Activated CD4-positive, alpha-beta T cell treated with anti-CD3 and anti-CD28 coated beads, Interleukin-2, amount 10 ng/mL, durations not matched to agents 7 days and 5 days (primary cell): ENCODE measurements at regions not wholly inside any gene's neighbourhood (a gene's known extent, or its start where the extent isn't known, plus 50 kb on each side); places are given as distances from the start of the nearest gene placed in this dataset.
"Not testable (repeated sequence)": the region's sequence is repeated elsewhere in the genome, so short reads cannot be mapped to it uniquely, and the experiment has no call there.

Source experiments
- CTCF ChIA-PET: fragments of 350-600 bp; sonication (Branson Sonifier 250); formaldehyde crosslinking; loops from one replicate; lab custom pipeline; 2021; ENCODE audit warnings: antibody characterized with exemption; lab: Charles Lee
- POLR2A ChIA-PET: fragments of 350-600 bp; sonication (Branson Sonifier 250); formaldehyde crosslinking; loops from one replicate; lab custom pipeline; 2021; ENCODE audit warnings: antibody characterized with exemption; lab: Charles Lee
- DNase-seq: peaks from one replicate; pipeline ENCODE4 v3.0.0-alpha.2; 2020
- H3K27ac Mint-ChIP-seq: one replicate; pipeline ENCODE4 v1.8.0; 2021; ENCODE audit warnings: mild to moderate bottlenecking, moderate library complexity, mixed read lengths
- H3K27me3 Mint-ChIP-seq: one replicate; pipeline ENCODE4 v1.8.0; 2021; ENCODE audit warnings: mixed read lengths
- H3K36me3 Mint-ChIP-seq: one replicate; pipeline ENCODE4 v1.8.0; 2021; ENCODE audit warnings: low read depth, mixed read lengths
- H3K4me1 Mint-ChIP-seq: one replicate; pipeline ENCODE4 v1.8.0; 2021; ENCODE audit warnings: mixed read lengths
- H3K4me3 Mint-ChIP-seq: one replicate; pipeline ENCODE4 v1.8.0; 2021; ENCODE audit warnings: mild to moderate bottlenecking, moderate library complexity, mixed read lengths
- H3K9me3 Mint-ChIP-seq: one replicate; pipeline ENCODE4 v1.8.0; 2021; ENCODE audit warnings: mixed read lengths

GRCh38 chr7:55688684-55689681 is 116.7 kb upstream of the VOPP1 start:
- CTCF ChIA-PET, H3K4me3 Mint-ChIP-seq, H3K36me3 Mint-ChIP-seq, H3K9me3 Mint-ChIP-seq, H3K27ac Mint-ChIP-seq, POLR2A ChIA-PET, H3K4me1 Mint-ChIP-seq, DNase-seq, H3K27me3 Mint-ChIP-seq: not testable (repeated sequence)

- CTCF ChIA-PET, H3K36me3 Mint-ChIP-seq, H3K27me3 Mint-ChIP-seq, H3K9me3 Mint-ChIP-seq, POLR2A ChIA-PET, DNase-seq, H3K27ac Mint-ChIP-seq, H3K4me1 Mint-ChIP-seq, H3K4me3 Mint-ChIP-seq: not testable (repeated sequence)
Measured at GRCh38 chr7:55688261-55688660, 116.0 kb upstream of the VOPP1 start.

GRCh38 chr7:55687252-55687651 is 115.0 kb upstream of the VOPP1 start:
- H3K36me3 Mint-ChIP-seq, H3K9me3 Mint-ChIP-seq, POLR2A ChIA-PET, H3K27me3 Mint-ChIP-seq, DNase-seq, H3K27ac Mint-ChIP-seq, H3K4me3 Mint-ChIP-seq, H3K4me1 Mint-ChIP-seq, CTCF ChIA-PET: not testable (repeated sequence)

GRCh38 chr7:55686771-55687170 is 114.5 kb upstream of the VOPP1 start:
- H3K36me3 Mint-ChIP-seq, POLR2A ChIA-PET, H3K27me3 Mint-ChIP-seq, DNase-seq, CTCF ChIA-PET, H3K4me3 Mint-ChIP-seq, H3K27ac Mint-ChIP-seq, H3K9me3 Mint-ChIP-seq, H3K4me1 Mint-ChIP-seq: not testable (repeated sequence)

GRCh38 chr7:55683501-55683900 is 111.2 kb upstream of the VOPP1 start:
- H3K27me3 Mint-ChIP-seq, CTCF ChIA-PET, H3K36me3 Mint-ChIP-seq, DNase-seq, H3K9me3 Mint-ChIP-seq, H3K4me1 Mint-ChIP-seq, POLR2A ChIA-PET, H3K4me3 Mint-ChIP-seq, H3K27ac Mint-ChIP-seq: not testable (repeated sequence)

GRCh38 chr7:55675589-55675988 is 103.3 kb upstream of the VOPP1 start:
- CTCF ChIA-PET, DNase-seq, H3K36me3 Mint-ChIP-seq, H3K27ac Mint-ChIP-seq, H3K4me3 Mint-ChIP-seq, POLR2A ChIA-PET, H3K4me1 Mint-ChIP-seq, H3K9me3 Mint-ChIP-seq: not testable (repeated sequence)
- peaks cover 12% of the 10 kb centered on the region for H3K27me3 Mint-ChIP-seq

- POLR2A ChIA-PET, H3K27ac Mint-ChIP-seq, H3K36me3 Mint-ChIP-seq, CTCF ChIA-PET, H3K4me1 Mint-ChIP-seq, DNase-seq, H3K4me3 Mint-ChIP-seq, H3K9me3 Mint-ChIP-seq: not testable (repeated sequence)
- peaks cover 14% of the 10 kb centered on the region for H3K27me3 Mint-ChIP-seq
Measured at GRCh38 chr7:55673525-55673924, 101.2 kb upstream of the VOPP1 start.

GRCh38 chr7:55672084-55672483 is 99.8 kb upstream of the VOPP1 start:
- peaks cover 16% of the 10 kb centered on the region for H3K27me3 Mint-ChIP-seq
- H3K27ac Mint-ChIP-seq, H3K4me1 Mint-ChIP-seq, H3K9me3 Mint-ChIP-seq, H3K4me3 Mint-ChIP-seq, DNase-seq, POLR2A ChIA-PET, H3K36me3 Mint-ChIP-seq, CTCF ChIA-PET: not testable (repeated sequence)

- DNase-seq: no peak
- Mint-ChIP-seq H3K9me3 (no peaks in the 10 kb centered on the region), H3K27ac (no peak overlapping the region), H3K36me3 (no peaks in the 10 kb centered on the region), H3K27me3 (peaks cover 21% of the 10 kb centered on the region), H3K4me3 (no peak overlapping the region), H3K4me1 (no peaks in the 10 kb centered on the region)
- CTCF ChIA-PET: interaction anchor here (0.5 kb wide), 1 partner anchor 10 kb away, joined by 3 read pairs; no protein-coding TSS in a partner anchor
- POLR2A ChIA-PET: no interaction called here
Measured at GRCh38 chr7:55657654-55658053, 85.4 kb upstream of the VOPP1 start.

- Mint-ChIP-seq H3K9me3 (no peaks in the 10 kb centered on the region), H3K27me3 (peaks cover 22% of the 10 kb centered on the region), H3K4me1 (no peaks in the 10 kb centered on the region), H3K36me3 (no peaks in the 10 kb centered on the region), H3K27ac (no peak overlapping the region), H3K4me3 (no peak overlapping the region)
- no peak for DNase-seq
- ChIA-PET POLR2A (no interaction called here), CTCF (no interaction called here)
Measured at GRCh38 chr7:55651057-55651456, 78.8 kb upstream of the VOPP1 start.

- DNase-seq: no peak
- Mint-ChIP-seq H3K4me1 (no peaks in the 10 kb centered on the region), H3K27me3 (peaks cover 11% of the 10 kb centered on the region), H3K4me3 (no peak overlapping the region), H3K9me3 (no peaks in the 10 kb centered on the region), H3K27ac (no peak overlapping the region), H3K36me3 (no peaks in the 10 kb centered on the region)
- POLR2A ChIA-PET: no interaction called here
- CTCF ChIA-PET: no interaction called here
Measured at GRCh38 chr7:55649238-55649637, 76.9 kb upstream of the VOPP1 start.

- DNase-seq: no peak
- CTCF ChIA-PET: no interaction called here
- peaks cover 12% of the 10 kb centered on the region for H3K4me1 Mint-ChIP-seq
Measured at GRCh38 chr7:55644567-55644966, 72.3 kb upstream of the VOPP1 start.

GRCh38 chr7:55642266-55642665 is 70.0 kb upstream of the VOPP1 start:
- no peak for DNase-seq
- no peak overlapping the region for H3K27ac Mint-ChIP-seq
- no peaks in the 10 kb centered on the region for H3K9me3 Mint-ChIP-seq
- H3K36me3 Mint-ChIP-seq: no peaks in the 10 kb centered on the region
- ChIA-PET CTCF (interaction anchor here (0.6 to 1.9 kb wide), 4 partner anchors 17 to 323 kb away, joined by 3 to 9 read pairs (median 4); partner anchors contain the start of gene NIPSNAP2), POLR2A (no interaction called here)
- peaks cover 12% of the 10 kb centered on the region for H3K4me1 Mint-ChIP-seq
- no peak overlapping the region for H3K4me3 Mint-ChIP-seq
- H3K27me3 Mint-ChIP-seq: peaks cover 7% of the 10 kb centered on the region

More at GRCh38 chr7:55644567-55644966, 72.3 kb upstream of the VOPP1 start:
- Mint-ChIP-seq H3K27ac (no peak overlapping the region), H3K36me3 (no peaks in the 10 kb centered on the region), H3K4me3 (no peak overlapping the region), H3K9me3 (no peaks in the 10 kb centered on the region), H3K27me3 (peaks cover 3% of the 10 kb centered on the region)
- POLR2A ChIA-PET: no interaction called here
